CD14-positive monocyte (primary cell): ENCODE measurements at regions not wholly inside any gene's neighbourhood (a gene's known extent, or its start where the extent isn't known, plus 50 kb on each side); places are given as distances from the start of the nearest gene placed in this dataset.

Source experiments
- DNase-seq, 3 donors: peaks; one replicate each; pipeline ENCODE4 v3.0.0-alpha.2; 2011 to 2022
- H2AFZ ChIP-seq: 2 replicates; pipeline ENCODE4 v1.6.0; 2012; ENCODE audit warnings: mild to moderate bottlenecking, low read depth, low read length, inconsistent platforms; ENCODE audit not compliant: insufficient read depth, poor library complexity, severe bottlenecking
- H3K27ac ChIP-seq, 2 donors: 1 replicate in 1 of 2; 2 replicates in 1 of 2; pipeline ENCODE4 v1.5.1; 2012 to 2013; ENCODE audit warnings: low read length in 2 of 2, control low read depth in 1 of 2, inconsistent platforms in 1 of 2, low read depth in 1 of 2, mild to moderate bottlenecking in 1 of 2
- H3K27me3 ChIP-seq, 2 donors: one replicate each; pipeline versions ENCODE4 v1.6.0 to v1.6.1; 2011 to 2013; ENCODE audit warnings: low read length in 2 of 2; ENCODE audit not compliant: control insufficient read depth in 2 of 2, insufficient read depth in 2 of 2
- H3K36me3 ChIP-seq, 2 donors: replicated peaks in 1 of 2; 1 replicate in 1 of 2; 2 replicates in 1 of 2; pipeline versions ENCODE4 v1.5.1 to v1.6.1; 2012 to 2013; ENCODE audit warnings: low read length in 2 of 2, control low read depth in 1 of 2, inconsistent platforms in 1 of 2, mild to moderate bottlenecking in 1 of 2; ENCODE audit not compliant: insufficient read depth in 2 of 2, control insufficient read depth in 1 of 2
- H3K4me1 ChIP-seq, 2 donors: 1 replicate in 1 of 2; 2 replicates in 1 of 2; pipeline versions ENCODE4 v1.5.1 to v1.6.1; 2012 to 2013; ENCODE audit warnings: low read length in 2 of 2, control low read depth in 1 of 2, inconsistent platforms in 1 of 2, mild to moderate bottlenecking in 1 of 2, moderate library complexity in 1 of 2; ENCODE audit not compliant: insufficient read depth in 2 of 2, control insufficient read depth in 1 of 2
- H3K4me2 ChIP-seq: replicated peaks from 2 replicates; pipeline ENCODE3; 2012; ENCODE audit warnings: low read length, moderate library complexity, mild to moderate bottlenecking; ENCODE audit not compliant: poor library complexity, severe bottlenecking; ENCODE audit errors: extremely low read depth
- H3K4me3 ChIP-seq, 3 experiments: fragments of 200-600 bp in 1 of 3; sonication (generic) in 1 of 3; replicated peaks in 1 of 3; 1 replicate in 2 of 3; 2 replicates in 1 of 3; pipeline ENCODE4 v1.5.1; 2011 to 2013; ENCODE audit warnings: low read length in 3 of 3, mild to moderate bottlenecking in 3 of 3, control low read depth in 2 of 3, low read depth in 2 of 3, inconsistent platforms in 1 of 3, moderate library complexity in 1 of 3
- H3K79me2 ChIP-seq: 2 replicates; pipeline ENCODE4 v1.6.0; 2012; ENCODE audit warnings: mild to moderate bottlenecking, control low read depth, inconsistent platforms, low read length, moderate library complexity; ENCODE audit not compliant: insufficient read depth
- H3K9ac ChIP-seq: 2 replicates; pipeline ENCODE4 v1.6.0; 2017; ENCODE audit warnings: low read length, mild to moderate bottlenecking; ENCODE audit not compliant: insufficient read depth, poor library complexity, severe bottlenecking
- H3K9me3 ChIP-seq, 2 donors: replicated peaks in 1 of 2; 1 replicate in 1 of 2; 2 replicates in 1 of 2; pipeline versions ENCODE4 v1.5.1 to v1.6.1; 2012 to 2013; ENCODE audit warnings: low read length in 2 of 2, control low read depth in 1 of 2; ENCODE audit not compliant: control insufficient read depth in 1 of 2, insufficient read depth in 1 of 2
- H4K20me1 ChIP-seq: 2 replicates; pipeline ENCODE4 v1.6.0; 2012; ENCODE audit warnings: mild to moderate bottlenecking, low read length, control low read depth, moderate library complexity; ENCODE audit not compliant: insufficient read depth
- H3K27ac Mint-ChIP-seq, 7 donors: one replicate each; pipeline ENCODE4 v1.8.0; 2020; ENCODE audit warnings: mild to moderate bottlenecking in 7 of 7, mixed read lengths in 7 of 7, moderate library complexity in 6 of 7, inconsistent platforms in 2 of 7
- H3K27me3 Mint-ChIP-seq, 3 donors: one replicate each; pipeline ENCODE4 v1.8.0; 2021 to 2022; ENCODE audit warnings: low read depth in 3 of 3, mild to moderate bottlenecking in 3 of 3, mixed read lengths in 3 of 3, moderate library complexity in 3 of 3, inconsistent platforms in 1 of 3
- H3K36me3 Mint-ChIP-seq, 2 donors: one replicate each; pipeline ENCODE4 v1.8.0; 2020; ENCODE audit warnings: mixed read lengths in 2 of 2, inconsistent platforms in 1 of 2, mild to moderate bottlenecking in 1 of 2
- H3K4me1 Mint-ChIP-seq: one replicate; pipeline ENCODE4 v1.8.0; 2020; ENCODE audit warnings: mild to moderate bottlenecking, mixed read lengths
- H3K4me3 Mint-ChIP-seq, 2 donors: one replicate each; pipeline ENCODE4 v1.8.0; 2020; ENCODE audit warnings: mild to moderate bottlenecking in 2 of 2, mixed read lengths in 2 of 2, moderate library complexity in 1 of 2
- H3K9me3 Mint-ChIP-seq, 7 donors: one replicate each; pipeline ENCODE4 v1.8.0; 2020 to 2022; ENCODE audit warnings: mixed read lengths in 7 of 7, mild to moderate bottlenecking in 6 of 7, moderate library complexity in 6 of 7, inconsistent platforms in 2 of 7
- CTCF ChIP-seq: fragments of 200-600 bp; IDR thresholded peaks from one replicate; pipeline ENCODE4 v1.8.0; 2022; ENCODE audit warnings: antibody characterized with exemption, mild to moderate bottlenecking
- WGBS: methylation state at CpG from one replicate; pipeline ENCODE4 v1.1.5; 2013; ENCODE audit warnings: missing lambda C conversion rate; ENCODE audit not compliant: insufficient coverage; 5-methylcytosine and 5-hydroxymethylcytosine counted together
- intact Hi-C, 2 donors: fragments of 100-400 bp; cut with micrococcal nuclease; formaldehyde crosslinking; loops; one replicate each; pipeline versions ENCODE4 v1.15.0 to v1.15.1; 2023

DNA sequence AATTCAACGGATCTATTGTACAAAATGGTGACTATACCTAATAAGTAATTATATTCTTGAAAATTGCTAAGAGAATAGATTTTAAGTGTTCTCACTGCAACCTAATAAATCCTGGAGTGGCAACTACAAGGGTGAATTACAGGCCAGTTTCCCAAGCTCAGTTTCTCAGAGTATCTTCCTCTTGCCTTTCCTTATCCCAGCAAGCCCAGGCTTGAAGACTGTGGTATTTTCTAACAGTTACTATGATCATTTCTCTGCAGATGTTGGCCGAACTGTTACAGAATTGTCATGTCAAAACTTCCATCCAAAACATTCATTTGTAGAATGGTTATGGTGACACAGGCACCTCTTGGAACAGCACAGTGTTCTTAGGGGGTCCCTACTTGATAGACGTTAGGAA lies 138.1 kb upstream of the PTCHD4 start:
- Histone ChIP-seq H3K4me3 (no peak overlapping the region), H3K27me3 (no peaks in the 10 kb centered on the region), H2AFZ (no peak overlapping the region), H3K4me1 (no peaks in the 10 kb centered on the region), H3K79me2 (no peaks in the 10 kb centered on the region), H3K9me3 (no peaks in the 10 kb centered on the region), H3K4me2 (no peak overlapping the region), H3K27ac (no peak overlapping the region), H4K20me1 (no peaks in the 10 kb centered on the region), H3K36me3 (no peaks in the 10 kb centered on the region), H3K9ac (no peak overlapping the region)
- H3K36me3 Mint-ChIP-seq, result no peaks in the 10 kb centered on the region
- no CpG with 5 or more reads among the region's 3 CpGs for WGBS
- intact Hi-C loops, result no loop called here
- TF ChIP-seq CTCF, result no peak
- peaks cover 0 to 4% (median 0%) of the 10 kb centered on the region in 7 donors for H3K9me3 Mint-ChIP-seq
- no peak for DNase-seq
- no peaks in the 10 kb centered on the region for H3K27me3 Mint-ChIP-seq
- no peak overlapping the region for H3K27ac Mint-ChIP-seq
- no peak overlapping the region for H3K4me3 Mint-ChIP-seq
- H3K4me1 Mint-ChIP-seq, result no peaks in the 10 kb centered on the region

- Histone ChIP-seq H3K36me3 (no peaks in the 10 kb centered on the region), H3K4me3 (no peak overlapping the region), H3K4me1 (no peaks in the 10 kb centered on the region), H3K9me3 (peaks cover 0 to 4% of the 10 kb centered on the region in 2 donors), H3K4me2 (no peak overlapping the region), H3K27me3 (no peaks in the 10 kb centered on the region), H2AFZ (no peak overlapping the region), H3K27ac (no peak overlapping the region), H4K20me1 (no peaks in the 10 kb centered on the region), H3K79me2 (no peaks in the 10 kb centered on the region), H3K9ac (no peak overlapping the region)
- Mint-ChIP-seq H3K4me3 (no peak overlapping the region), H3K4me1 (no peaks in the 10 kb centered on the region), H3K9me3 (peaks cover 0 to 6% (median 3%) of the 10 kb centered on the region in 7 donors), H3K36me3 (no peaks in the 10 kb centered on the region), H3K27me3 (peaks cover 0 to 1% (median 0%) of the 10 kb centered on the region in 3 donors), H3K27ac (no peak overlapping the region)
- intact Hi-C loops, result no loop called here
- no peak for DNase-seq
- TF ChIP-seq CTCF, result no peak
Measured at GRCh38 chr6:48243071-48243470, 132.1 kb upstream of the PTCHD4 start.
